GM12874 (cell line): ENCODE measurements at regions not wholly inside any gene's neighbourhood (a gene's known extent, or its start where the extent isn't known, plus 50 kb on each side); places are given as distances from the start of the nearest gene placed in this dataset.

ENCODE experiments used
- TF ChIP-seq, protein P1 (sequence below): IDR thresholded peaks from 2 replicates; pipeline ENCODE4 v1.5.1; 2011; ENCODE audit warnings: low read depth, mild to moderate bottlenecking, control low read depth, low read length, moderate library complexity; ENCODE audit not compliant: insufficient read depth

- TF ChIP-seq, protein P1, sequence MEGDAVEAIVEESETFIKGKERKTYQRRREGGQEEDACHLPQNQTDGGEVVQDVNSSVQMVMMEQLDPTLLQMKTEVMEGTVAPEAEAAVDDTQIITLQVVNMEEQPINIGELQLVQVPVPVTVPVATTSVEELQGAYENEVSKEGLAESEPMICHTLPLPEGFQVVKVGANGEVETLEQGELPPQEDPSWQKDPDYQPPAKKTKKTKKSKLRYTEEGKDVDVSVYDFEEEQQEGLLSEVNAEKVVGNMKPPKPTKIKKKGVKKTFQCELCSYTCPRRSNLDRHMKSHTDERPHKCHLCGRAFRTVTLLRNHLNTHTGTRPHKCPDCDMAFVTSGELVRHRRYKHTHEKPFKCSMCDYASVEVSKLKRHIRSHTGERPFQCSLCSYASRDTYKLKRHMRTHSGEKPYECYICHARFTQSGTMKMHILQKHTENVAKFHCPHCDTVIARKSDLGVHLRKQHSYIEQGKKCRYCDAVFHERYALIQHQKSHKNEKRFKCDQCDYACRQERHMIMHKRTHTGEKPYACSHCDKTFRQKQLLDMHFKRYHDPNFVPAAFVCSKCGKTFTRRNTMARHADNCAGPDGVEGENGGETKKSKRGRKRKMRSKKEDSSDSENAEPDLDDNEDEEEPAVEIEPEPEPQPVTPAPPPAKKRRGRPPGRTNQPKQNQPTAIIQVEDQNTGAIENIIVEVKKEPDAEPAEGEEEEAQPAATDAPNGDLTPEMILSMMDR = no peak
These were observed 365.2 kb downstream of the PCDH17 start for GRCh38 chr13:57996717-57997116.

- TF ChIP-seq, protein P1 = no peak
These were observed 373.2 kb downstream of the PCDH17 start for GRCh38 chr13:58004751-58005150.

DNA sequence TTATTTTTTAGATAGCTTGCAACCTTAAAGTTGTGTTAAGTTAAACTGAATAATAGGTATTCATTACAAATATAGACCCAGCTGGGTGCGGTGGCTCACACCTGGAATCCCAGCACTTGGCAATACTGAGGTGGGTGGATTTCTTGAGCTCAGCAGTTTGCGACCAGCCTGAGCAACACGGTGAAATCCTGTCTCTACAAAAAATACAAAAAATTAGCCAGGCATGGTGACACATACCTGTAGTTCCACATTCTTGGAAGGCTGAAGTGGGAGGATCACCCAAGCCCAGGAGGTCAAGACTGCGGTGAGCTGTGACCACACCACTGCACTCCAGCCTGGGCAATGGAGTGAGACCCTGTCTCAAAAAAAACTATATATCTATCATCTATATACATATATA is 386.5 kb downstream of the PCDH17 start:
- TF ChIP-seq, protein P1 = no peak

GRCh38 chr13:58018865-58019264 is 387.3 kb downstream of the PCDH17 start:
- TF ChIP-seq, protein P1 = no peak

DNA sequence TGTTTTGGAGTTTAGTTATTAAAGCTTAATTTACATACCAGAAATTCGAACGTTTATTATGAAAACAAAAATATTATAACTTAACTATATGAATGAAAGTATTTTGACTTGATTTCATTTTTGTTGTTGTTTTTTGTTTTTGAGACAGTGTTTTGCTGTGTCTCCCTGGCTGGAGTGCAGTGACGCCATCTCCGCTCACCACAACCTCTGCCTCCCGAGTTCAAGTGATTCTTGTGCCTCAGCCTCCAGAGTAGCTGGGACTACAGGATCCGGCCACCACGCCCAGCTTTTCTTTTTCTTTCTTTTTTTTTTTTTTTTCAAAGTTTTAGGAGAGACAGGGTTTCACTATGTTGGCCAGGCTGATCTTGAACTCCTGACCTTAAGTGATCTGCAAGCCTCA is 392.6 kb downstream of the PCDH17 start:
- TF ChIP-seq, protein P1 = no peak

DNA sequence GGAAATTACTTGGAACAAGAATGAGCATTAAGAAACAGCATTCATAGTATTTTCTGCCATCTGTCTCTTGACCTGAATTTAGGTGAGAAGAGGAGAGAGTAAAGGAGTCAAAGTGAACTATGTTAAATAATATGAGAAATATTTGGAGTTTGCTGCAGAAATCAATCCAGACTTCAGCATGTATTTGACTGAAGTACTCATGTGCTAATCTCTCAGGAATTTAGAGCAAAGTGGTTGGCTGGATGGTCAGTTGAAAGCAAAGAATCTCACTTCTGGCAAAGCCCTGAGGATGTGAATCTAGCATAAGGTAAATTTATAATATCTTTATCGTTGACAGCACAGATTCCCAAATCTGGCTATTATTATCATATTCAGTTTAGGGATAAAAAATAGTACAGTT is 394.3 kb downstream of the PCDH17 start:
- TF ChIP-seq, protein P1 = no peak

- TF ChIP-seq, protein P1 = no peak
These were observed 401.3 kb downstream of the PCDH17 start for GRCh38 chr13:58032676-58033460.
